ENCODE measurements at regions not wholly inside any gene's neighbourhood (a gene's known extent, or its start where the extent isn't known, plus 50 kb on each side); places are given as distances from the start of the nearest gene placed in this dataset.

DNA sequence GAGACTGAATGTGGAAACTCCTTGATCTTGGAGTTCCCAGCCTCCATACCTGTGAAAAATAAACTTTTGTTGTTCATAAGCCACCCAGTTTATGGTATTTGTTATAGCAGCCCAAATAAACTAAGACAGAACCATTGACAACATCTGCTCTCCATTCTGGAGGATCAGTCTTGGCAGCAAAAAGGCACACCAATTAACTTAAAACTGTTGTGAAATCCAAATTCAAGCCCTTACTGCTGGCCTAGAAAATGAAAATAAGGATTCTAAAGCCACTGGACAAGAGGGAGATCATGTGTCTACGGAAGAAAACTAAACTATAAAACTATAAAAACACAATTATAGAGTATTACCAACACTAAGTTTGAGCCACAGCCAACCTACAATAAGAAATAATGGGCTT lies 172.1 kb upstream of the RNPC3 start:
- TF ChIP-seq, protein P1, sequence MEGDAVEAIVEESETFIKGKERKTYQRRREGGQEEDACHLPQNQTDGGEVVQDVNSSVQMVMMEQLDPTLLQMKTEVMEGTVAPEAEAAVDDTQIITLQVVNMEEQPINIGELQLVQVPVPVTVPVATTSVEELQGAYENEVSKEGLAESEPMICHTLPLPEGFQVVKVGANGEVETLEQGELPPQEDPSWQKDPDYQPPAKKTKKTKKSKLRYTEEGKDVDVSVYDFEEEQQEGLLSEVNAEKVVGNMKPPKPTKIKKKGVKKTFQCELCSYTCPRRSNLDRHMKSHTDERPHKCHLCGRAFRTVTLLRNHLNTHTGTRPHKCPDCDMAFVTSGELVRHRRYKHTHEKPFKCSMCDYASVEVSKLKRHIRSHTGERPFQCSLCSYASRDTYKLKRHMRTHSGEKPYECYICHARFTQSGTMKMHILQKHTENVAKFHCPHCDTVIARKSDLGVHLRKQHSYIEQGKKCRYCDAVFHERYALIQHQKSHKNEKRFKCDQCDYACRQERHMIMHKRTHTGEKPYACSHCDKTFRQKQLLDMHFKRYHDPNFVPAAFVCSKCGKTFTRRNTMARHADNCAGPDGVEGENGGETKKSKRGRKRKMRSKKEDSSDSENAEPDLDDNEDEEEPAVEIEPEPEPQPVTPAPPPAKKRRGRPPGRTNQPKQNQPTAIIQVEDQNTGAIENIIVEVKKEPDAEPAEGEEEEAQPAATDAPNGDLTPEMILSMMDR (IDR thresholded peaks at IDR 0.05) = no peak
- no peak for TF ChIP-seq POLR2A (IDR thresholded peaks at IDR 0.05)

Data from right lobe of liver (tissue), 4 donors.